NCI-H2227 treated with DMSO at 0.1 percent for 48 hours (cell line): ENCODE measurements at regions not wholly inside any gene's neighbourhood (a gene's known extent, or its start where the extent isn't known, plus 50 kb on each side); places are given as distances from the start of the nearest gene placed in this dataset.
A peak's percentile ranks its signal among the peaks of the same experiment; 100 is the strongest.

Source experiments
- DNase-seq: peaks from one replicate; lab custom pipeline; 2025; lab: John Stamatoyannopoulos, UW

DNA sequence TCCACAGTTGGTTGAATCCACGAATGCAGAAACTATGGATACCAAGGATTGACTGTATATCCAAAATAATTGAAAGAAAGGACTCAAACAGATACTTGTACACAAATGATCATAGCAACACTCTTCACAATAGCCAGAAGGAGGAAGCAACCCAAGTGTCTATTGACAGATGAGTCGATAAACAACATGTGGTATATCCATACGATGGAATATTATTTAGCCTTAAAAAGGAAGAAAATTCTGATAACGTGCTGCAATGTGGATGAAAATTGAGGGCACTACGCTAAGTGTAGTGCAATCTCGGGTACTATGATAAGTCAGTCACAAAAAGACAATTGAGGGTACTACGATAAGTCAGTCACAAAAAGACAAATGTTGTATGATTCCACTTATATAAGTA is 83.6 kb upstream of the CPEB4 start:
- no peak for DNase-seq

DNA sequence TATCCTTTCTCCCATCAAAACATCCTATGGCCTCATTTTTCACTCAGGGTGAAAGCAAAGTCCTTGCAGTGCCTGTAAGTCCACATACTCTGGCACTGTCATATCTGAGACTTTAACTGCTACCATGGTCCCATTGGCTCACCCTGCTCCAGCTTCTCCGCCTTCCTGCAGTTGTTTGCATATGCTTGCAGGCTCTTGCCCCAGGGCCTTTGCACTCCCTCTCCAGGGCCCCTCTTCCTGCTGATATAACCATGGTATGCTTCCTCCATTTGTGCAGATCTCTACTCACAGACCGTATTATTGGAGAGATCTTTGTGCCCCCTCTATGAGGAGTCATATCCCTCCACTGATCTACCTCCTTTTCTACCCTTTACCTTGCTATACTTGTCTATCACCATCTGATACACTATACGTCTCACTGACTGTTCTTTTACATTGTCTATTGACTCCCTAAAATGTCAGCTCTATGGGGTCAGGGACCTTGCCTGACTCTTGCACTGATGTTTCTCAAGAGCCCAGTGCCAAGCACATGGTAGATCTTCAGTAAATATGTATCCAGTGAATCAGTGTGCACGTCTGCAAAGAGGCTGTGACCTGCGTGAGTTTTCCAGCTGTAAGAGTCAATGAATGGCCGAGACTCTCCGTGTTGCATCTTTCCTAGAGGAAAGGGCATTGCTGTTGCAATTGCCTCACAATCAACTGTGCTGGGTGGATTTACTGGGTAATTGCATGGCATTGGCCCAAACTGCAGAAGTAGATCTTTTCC is 81.7 kb upstream of the CPEB4 start:
- no peak for DNase-seq

DNA sequence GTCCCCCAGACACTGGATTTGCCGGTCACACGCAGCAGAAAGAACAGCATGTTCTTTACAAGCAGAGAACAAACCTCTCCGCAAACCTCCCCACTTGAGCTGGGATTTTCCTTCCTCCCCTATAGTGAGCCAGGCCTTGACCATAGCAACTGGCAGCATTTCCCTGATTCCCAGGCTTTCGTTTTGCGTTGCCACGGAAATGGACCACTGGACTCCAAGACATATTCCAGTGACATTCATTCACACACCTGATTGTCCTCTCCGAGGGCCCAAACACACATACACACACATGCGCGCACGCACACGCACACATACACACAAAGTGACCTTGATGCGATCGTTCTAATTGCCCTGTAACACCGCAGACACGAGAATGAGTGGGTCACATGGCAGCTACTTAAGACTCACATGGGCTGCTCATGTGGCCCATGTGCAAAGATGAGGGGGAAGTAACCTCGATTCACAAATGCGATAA is 80.9 kb upstream of the CPEB4 start:
- DNase-seq, result no peak

DNA sequence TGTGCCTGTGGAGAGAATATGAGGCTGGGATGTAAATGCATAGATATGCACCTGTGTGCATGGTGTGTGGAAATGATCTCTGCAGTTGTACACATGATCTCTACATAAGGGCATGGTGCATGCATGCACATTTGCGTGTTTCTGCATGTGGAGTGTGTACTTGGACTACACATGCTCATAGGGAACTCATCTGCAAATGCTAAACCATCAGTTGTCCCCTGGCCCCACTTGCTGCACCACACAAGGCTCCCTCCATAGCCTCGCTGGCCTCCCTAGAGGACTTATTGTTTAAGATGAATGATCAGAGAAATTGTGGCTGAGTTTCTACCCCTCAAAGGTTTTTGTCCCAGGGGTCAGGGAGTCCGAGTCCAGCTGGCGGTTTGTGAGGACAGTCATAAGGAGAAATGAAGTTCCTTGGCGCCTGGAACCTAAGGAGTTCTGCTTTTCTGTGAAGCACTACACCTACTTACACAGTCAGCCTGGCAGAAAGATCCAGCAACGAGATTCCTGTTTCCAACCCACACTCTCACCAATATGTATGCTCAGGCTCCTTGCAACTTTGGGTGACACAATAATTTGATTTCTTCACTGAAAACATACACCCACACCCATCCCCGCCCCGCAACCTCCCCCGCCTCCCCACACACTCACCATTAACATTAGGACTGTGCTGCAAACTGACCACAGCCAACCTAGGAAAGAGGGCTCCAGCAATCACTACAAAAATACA is 79.9 kb upstream of the CPEB4 start:
- DNase-seq, result no peak

DNA sequence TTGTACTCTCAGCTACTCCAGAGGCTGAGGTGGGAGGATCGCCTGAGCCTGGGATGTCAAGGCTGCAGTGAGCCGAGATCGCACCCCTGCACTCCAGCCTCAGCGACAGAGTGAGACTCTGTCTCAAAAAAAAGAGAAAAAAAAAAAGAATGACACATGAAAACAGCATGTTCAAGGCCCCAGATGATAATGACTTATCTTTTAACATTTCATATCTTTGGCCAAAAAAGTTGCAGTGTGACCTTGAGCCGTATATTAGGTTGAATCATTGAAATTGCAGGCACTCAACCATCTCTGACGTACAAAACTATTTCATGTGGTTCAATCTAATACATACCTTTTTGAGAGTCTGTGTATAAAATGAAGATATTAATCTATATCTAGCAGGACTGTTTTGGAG is 79.1 kb upstream of the CPEB4 start:
- DNase-seq, result no peak

DNA sequence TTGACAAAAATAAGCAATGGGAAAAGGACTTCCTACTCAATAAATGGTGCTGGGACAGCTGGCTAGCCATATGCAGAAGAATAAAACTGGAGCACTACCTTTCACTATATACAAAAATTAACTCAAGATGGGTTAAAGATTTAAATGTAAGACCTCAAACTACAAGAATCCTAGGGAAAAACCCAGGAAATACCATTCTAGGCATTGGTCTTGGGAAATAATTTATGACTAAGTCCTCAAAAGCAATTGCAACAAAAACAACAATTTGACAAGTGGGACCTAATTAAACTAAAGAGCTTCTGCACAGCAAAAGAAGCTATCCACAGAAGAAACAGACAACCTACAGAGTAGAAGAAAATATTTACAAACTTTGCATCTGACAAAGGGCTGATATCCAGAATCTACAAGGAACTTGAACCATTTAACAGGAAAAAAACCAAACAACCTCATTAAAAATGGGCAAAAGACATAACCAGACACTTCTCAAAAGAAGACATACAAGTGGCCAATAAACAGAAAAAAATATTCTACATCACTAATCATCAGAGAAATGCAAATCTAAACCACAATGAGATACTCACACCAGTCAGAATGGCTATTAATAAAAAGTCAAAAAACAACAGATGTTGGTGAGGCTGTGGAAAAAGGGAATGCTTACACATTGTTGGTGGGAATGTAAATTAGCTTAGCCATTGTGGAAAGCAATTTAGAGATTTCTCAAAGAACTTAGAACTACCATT is 75.2 kb upstream of the CPEB4 start:
- DNase-seq, result no peak

DNA sequence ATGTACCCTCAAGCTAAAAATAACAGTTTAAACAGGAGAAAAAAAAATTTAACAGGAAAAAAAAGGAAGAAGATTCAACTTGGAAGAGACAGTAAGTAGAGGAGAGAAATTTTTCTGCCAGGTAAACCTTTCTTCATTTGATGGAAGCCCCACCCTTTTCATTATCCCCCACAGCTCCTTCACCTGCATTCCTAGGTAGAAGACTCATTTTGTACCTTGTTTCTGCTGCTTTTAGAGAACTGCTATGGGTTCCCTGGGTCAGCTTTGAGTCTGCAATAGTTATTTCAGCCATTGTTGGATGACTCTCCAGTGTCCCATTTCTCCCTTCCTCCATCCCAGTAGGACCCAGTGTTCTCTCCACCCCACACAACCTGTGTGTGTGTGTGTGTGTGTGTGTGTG is 74.1 kb upstream of the CPEB4 start:
- DNase-seq, result no peak

DNA sequence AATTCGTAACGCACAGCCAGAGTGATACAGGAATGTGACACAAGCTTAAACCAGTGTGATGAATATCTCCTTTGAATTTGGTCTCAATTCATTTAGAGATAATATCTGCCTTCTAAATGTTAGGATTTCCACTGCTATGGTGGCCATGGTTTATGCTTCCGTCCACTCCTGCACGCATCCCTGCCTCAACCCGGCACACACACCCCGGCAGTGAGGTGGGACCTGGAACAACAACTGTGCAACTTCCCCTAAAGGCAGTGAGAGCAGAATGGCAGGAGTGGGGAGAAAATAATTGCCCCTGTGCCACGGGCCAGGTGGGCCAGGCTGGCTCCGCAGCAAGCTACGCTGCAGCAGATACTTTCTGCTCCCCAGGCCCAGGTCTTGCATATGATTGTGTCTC is 72.6 kb upstream of the CPEB4 start:
- DNase-seq, result no peak

DNA sequence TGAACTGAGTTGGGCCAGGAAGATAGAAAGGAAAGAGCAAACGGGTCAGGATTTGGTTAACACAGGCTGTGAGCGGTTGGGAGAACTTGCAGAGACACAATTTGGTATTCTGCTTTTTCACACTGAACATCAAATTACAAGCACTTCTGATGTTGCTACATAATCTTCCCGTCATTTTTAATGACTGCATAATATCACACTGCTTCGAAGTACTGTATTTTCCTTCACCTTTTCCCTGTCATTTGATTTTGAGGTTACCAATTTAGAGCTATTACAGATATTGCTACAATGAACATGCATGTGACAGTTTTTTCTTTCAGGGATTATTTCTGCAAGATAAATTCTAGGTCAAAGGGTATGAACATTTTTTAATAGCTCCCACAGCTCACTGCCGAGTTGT is 71.4 kb upstream of the CPEB4 start:
- DNase-seq, result no peak

DNA sequence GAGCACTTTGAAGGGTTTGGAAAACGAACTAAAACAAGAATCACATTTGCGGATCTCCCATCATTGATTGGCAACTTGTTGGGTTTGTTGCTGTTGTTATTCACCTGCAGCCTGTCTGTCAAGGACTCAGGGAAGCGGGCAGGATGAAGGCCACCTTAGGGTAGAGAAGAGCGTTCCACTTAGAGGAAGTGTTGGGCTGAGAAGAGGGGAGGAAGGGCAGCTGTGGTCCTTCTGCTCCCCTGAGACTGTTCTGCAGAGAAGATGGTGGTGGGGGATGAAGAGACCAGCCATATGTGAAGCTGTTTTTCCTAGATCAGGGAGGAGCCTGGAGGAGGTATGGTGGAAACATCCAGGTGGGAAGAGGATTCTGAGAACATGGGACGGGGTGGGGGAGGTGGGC is 70.6 kb upstream of the CPEB4 start:
- no peak for DNase-seq

DNA sequence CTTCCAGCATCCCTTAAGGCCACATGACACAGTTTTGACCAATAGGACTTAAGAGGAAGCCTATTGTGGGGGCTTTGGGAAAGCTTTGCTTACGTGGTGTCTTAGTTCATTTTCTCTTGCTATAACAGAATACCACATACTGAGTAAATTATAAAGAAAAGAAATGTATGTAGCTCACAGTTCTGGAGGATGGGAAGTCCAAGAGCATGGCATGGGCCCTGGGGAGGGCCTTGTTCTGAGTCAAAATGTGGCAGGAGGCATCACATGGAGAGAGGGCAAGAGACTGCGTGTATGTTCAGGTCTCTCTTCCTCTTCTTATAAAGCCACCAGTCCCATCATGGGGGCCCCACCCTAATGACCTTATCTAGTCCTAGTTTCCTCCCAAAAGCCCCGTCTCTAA is 68.6 kb upstream of the CPEB4 start:
- DNase-seq, result no peak

DNA sequence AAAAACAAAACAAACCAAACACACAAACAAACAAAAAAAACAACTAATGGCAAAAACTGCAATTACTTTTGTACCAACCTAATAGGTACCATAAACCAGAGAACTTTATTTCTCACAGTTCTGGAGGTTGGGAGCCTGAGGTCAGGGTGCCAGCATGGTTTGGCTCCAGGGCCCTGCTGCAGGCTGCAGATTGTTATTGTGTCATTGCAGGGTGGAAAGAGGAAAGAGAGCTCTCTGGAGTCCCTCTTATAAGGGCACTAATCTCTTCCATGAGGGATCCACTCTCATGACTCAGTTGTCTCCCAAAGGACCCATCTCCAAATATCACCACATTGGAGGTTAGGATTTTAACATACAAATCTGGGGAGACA is 64.9 kb upstream of the CPEB4 start:
- no peak for DNase-seq

DNA sequence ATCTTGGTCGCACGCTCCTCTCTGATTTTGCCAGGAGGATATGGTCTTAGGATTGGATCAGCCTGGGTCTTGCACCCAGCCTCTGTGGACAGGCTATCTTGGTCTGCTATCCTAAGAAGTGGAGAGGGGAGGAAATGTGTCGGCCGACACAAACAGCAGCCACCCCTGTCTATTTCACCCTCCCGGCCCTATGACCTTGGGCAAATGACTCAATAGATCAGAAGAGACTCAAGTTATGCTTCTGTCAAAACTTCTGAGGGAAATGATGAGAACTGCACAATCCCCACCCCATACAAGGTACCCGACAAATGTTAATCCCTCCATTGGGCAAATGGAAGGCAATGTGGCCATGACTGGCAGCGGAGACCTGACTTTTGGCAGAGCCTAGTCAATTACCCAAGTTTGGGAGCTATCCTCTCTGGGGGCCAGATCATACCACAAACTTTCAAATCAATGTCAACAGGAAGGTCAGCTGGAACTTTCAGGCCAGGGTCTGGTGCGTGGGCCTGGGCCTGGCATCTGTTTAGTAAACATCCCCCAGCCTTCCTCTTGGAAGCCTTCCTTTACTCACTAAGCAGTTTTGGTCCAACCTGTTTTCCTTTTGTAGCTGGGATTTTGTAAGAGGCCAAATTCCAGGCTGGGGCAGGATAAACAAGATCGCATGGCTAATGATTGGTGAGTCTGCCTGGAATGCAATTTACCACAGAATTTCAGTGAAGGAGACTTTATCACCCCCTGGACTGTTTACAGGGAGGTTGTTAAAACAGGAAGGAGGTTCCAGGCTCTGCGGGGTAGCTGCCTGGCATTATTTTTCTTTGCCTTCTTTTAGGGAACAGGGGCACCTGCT is 64.2 kb upstream of the CPEB4 start:
- DNase-seq, result no peak

DNA sequence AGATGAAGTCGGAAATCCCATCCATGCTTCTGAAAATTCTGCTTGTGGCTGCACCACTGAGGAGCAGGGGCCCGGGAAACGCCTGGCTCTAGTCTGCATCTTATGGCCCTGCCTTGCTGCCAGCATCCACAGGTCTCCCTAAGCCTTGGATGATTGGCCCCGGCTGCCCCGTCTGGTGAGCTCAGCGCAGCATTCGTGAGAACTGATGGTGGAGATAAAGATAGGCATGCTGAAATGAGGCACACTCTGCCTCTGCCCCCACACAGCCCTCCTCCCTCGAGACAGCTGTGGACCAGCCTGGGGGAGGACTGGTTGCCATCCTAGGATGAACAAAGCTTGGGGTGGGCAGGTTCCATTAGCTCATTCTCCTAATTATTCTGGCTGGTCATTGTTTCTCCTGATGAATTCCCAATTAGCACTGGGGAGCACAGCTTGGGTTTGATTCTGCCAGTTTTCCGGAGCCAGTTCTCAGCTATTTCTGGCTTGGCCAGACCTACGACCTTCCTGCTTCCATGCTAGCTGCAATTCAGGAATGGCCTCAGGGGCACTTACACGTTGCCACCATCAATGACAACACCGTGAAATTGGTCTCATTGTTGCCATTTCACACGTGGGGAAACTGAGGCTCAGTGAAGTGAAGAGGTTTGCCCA is 62.8 kb upstream of the CPEB4 start:
- no peak for DNase-seq

DNA sequence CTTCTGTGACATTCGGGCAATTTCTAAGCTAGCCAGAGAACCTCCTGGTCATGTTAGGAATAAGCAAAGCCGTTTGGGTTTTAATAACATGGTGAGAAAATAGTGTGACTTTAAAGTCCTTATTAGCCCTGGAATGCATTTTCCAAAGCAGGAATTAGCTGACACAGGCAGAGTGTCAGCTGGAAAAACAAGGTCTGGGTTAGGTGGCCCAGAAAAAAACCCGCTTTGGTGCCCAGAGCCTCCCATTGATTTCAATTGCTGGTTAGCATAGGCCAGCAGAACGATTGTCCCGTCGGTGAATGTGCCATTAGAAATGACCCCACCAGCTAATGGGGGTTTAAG is 62.1 kb upstream of the CPEB4 start:
- DNase-seq, result no peak

DNA sequence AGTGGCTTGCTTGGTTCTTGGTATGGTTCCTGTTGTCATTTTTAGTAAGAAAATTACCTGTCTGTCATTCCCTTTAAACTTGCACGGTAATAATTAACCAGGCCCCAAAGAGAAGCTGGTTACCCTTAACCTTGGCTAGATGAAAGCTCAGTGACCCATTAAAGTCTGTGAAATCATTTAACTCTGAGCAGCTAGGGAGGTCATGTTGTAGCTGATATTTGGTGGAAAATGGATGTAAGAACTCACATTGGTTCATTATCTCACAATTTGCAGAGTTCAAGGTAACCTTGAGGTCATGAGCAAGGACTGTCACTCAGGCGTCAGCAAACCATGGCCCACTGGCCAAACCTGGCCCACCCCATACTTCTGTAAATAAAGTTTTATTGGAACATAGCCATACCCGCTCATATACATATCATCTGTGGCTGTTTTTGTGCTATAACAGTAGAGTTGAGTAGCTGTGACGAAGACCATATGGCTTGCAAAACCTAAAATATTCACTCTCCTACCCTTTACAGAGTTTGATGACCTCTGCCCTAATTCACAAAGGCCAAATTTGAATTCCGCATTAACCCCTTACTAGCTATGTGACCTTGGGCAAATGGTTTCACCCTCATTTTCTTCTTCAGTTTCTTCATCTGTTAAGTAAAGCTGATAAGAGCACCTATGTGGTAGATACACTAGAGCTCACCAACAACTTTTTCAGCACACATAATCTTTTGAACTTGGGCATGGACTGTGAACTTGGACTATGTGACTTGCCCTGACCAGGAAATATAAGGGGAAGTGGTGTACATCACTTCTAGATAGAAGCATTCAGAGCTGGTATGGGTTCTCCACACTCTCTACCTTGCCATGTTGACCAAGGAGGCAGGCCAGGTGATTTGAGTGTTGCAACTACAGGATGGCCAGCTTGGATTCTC is 61.5 kb upstream of the CPEB4 start:
- peak; percentile 23 for DNase-seq

DNA sequence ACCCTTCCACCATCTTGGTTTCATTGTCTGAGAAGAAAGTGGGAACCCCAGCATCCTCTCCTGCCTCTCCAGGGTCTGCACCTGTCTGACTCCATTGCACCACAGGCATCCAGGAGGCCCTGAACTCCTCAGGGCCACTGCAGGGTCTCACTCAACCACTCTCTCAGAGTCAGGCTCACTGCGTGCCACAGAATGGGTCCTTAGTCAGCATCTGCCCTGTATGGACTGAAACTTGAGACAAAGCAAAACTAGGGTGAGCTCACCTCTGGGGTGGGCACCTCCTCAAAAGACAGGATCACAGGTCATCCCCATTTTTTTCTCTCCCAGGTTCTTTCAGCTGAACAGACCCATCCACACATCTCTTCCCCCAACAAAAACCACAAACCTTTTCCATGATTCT is 59.2 kb upstream of the CPEB4 start:
- DNase-seq, result no peak

DNA sequence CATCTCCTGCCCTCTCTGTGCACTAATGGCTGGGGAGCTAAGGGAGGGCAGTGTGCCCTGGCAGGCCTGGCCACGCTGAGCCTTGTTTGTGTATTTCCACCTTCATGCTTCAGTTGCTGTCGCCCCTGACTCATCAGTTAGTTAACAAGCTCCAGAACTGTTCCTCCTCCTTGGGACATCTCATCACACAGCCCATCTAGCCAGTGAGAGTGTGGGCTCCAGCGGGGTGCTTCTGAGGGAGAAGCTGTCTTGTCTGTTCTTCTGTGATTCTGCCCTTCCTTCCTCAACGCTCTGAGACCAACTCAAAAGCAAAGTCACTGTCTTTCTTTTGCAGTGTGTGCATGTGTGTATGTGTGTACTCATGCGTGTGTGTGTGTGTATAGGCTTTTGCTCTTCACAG is 58.3 kb upstream of the CPEB4 start:
- DNase-seq, result no peak

DNA sequence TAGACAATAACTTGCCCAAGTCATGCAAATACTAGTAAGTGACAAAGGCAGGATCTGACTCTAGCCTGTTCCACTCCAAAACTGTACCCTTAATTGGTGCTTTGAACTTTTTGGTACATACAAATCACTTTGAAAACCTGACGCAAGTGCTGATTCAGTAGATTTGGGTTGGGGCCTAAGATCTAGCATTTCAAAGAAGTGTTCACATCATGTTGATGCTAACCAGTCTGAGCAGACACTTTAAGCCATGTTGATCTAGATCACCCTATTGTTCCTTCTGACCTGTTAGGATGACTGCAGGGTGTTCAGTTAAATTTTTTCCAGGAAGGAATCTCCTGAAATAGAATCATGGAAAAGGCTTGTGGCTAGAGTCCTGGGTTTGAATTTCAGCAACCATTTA is 57.7 kb upstream of the CPEB4 start:
- DNase-seq, result no peak

DNA sequence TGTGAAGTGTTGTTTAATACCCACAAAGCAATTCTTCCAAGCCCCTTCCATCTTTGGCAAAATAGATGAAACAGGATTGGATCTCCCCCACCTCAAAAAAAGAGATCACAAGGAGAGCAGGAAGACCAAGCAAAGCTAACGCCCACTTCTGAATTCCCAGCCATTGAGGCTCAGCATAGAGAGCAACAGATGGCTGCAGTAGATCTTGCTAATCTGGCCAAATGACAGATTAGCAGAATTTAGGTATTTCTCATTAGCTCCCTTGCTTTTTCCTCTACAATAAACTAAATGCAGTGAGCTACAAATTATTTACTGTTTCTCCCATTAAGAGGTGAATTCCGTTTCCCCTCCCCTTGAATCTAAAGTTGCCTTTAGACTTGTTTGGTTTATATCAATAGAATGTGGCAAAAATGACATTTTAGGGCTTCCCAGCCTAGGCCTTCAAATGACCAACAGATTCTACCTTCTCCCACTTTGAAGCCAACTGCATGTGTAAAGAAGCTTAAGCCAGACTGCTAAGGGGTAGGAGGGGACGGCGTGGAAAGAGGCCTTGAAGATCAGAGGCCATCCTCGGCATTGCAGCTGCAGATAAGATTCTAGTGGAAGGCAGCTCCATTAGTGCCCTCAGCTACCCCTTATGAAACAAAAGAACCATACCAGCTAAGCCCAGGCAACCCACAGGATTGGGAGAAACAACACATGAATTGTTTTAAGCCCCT is 56.8 kb upstream of the CPEB4 start:
- DNase-seq, result no peak
